ENCODE measurements at regions not wholly inside any gene's neighbourhood (a gene's known extent, or its start where the extent isn't known, plus 50 kb on each side); places are given as distances from the start of the nearest gene placed in this dataset.

GRCh38 chr5:97714424-97714823 is 531.4 kb upstream of the RIOK2 start:
- no peak overlapping the region for H2AK5ac ChIP-seq (ENCODE audit: low read depth, low read length)
- dilution Hi-C loops (cut with HindIII; ENCODE audit: low sequenced_read_pairs, unreplicated experiment) (no loop called here), intact Hi-C loops (cut with micrococcal nuclease) (no loop called here), in situ Hi-C loops (cut with MboI; ENCODE audit: low sequenced_read_pairs) (no loop called here)
- no peak overlapping the region for H3K56ac ChIP-seq (ENCODE audit: extremely low read depth, insufficient read depth, low read length)
- no peak overlapping the region for H2BK5ac ChIP-seq (ENCODE audit: low read depth, low read length, poor library complexity, severe bottlenecking)
- H3K9ac ChIP-seq (ENCODE audit: low read depth, low read length), result no peak overlapping the region
- H3K36me3 ChIP-seq (ENCODE audit: control insufficient read depth, insufficient read depth, low read length), result no peaks in the 10 kb centered on the region
- H3K18ac ChIP-seq (ENCODE audit: low read depth, low read length), result no peak overlapping the region
- H3K79me1 ChIP-seq (ENCODE audit: low read depth in 1 of 2, low read length in 2 of 2), result no peaks in the 10 kb centered on the region
- no peak overlapping the region for H2BK15ac ChIP-seq (ENCODE audit: low read depth, low read length)
- H3K27me3 ChIP-seq (ENCODE audit: control insufficient read depth, insufficient read depth, low read length), result no peaks in the 10 kb centered on the region
- no peak overlapping the region for H2BK20ac ChIP-seq (ENCODE audit: low read depth, low read length)
- H2AK9ac ChIP-seq (replicated peaks; ENCODE audit: low read depth, low read length, poor library complexity), result no peak overlapping the region
- ATAC-seq (ENCODE audit: low read depth), result no peak
- H4K91ac ChIP-seq (ENCODE audit: insufficient read depth, low read depth, low read length), result no peak overlapping the region
- H3K4me1 ChIP-seq (ENCODE audit: control insufficient read depth, insufficient read depth, low read length), result no peaks in the 10 kb centered on the region
- H3K27ac ChIP-seq (ENCODE audit: insufficient read depth, low read length), result no peak overlapping the region
- POLR2A ChIA-PET (ENCODE audit: unreplicated experiment), result no interaction called here
- no peak overlapping the region for H3K4me3 ChIP-seq (ENCODE audit: insufficient read depth, low read depth, low read length)
- BruUV-seq (replicated peaks), result no TSS peak
- no peak overlapping the region for H3K23ac ChIP-seq (ENCODE audit: low read depth, low read length)
- CTCF ChIA-PET, result no interaction called here
- H3K9me3 ChIP-seq (ENCODE audit: control insufficient read depth, insufficient read depth, low read length), result no peaks in the 10 kb centered on the region
- TF ChIP-seq, protein P1, sequence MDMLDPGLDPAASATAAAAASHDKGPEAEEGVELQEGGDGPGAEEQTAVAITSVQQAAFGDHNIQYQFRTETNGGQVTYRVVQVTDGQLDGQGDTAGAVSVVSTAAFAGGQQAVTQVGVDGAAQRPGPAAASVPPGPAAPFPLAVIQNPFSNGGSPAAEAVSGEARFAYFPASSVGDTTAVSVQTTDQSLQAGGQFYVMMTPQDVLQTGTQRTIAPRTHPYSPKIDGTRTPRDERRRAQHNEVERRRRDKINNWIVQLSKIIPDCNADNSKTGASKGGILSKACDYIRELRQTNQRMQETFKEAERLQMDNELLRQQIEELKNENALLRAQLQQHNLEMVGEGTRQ (IDR thresholded peaks at IDR 0.05; ENCODE audit: low read depth, low read length), result no peak
- TF ChIP-seq RAD21 (IDR thresholded peaks at IDR 0.05; ENCODE audit: low read length) (no peak), POLR2A (IDR thresholded peaks at IDR 0.05; ENCODE audit: low read depth, low read length) (no peak), NFE2L2 (IDR thresholded peaks at IDR 0.05; ENCODE audit: low read depth, low read length) (no peak), MXI1 (IDR thresholded peaks at IDR 0.05; ENCODE audit: borderline replicate concordance, low read depth, low read length) (no peak), FOS (IDR thresholded peaks at IDR 0.05; ENCODE audit: low read depth, low read length) (no peak), MAFK (IDR thresholded peaks at IDR 0.05; ENCODE audit: low read depth, low read length) (no peak), MAZ (IDR thresholded peaks at IDR 0.05; ENCODE audit: borderline replicate concordance, low read depth, low read length) (no peak)
- H3K4ac ChIP-seq (ENCODE audit: low read depth, low read length), result no peak overlapping the region
- H3K4me2 ChIP-seq (ENCODE audit: low read depth, low read length), result no peak overlapping the region
- no peak overlapping the region for H4K8ac ChIP-seq (ENCODE audit: low read depth in 2 of 2, low read length in 2 of 2)
- no peak overlapping the region for H4K5ac ChIP-seq (ENCODE audit: low read depth, low read length)
- no peak overlapping the region for H2BK120ac ChIP-seq (ENCODE audit: low read depth, low read length)
- DNase-seq, result no peak
- no peak overlapping the region for H2AFZ ChIP-seq (replicated peaks; ENCODE audit: low read length, poor library complexity)
- no peaks in the 10 kb centered on the region for H4K20me1 ChIP-seq (ENCODE audit: insufficient read depth, low read length)
- no peak overlapping the region for H3K14ac ChIP-seq (replicated peaks; ENCODE audit: low read depth, low read length)
- no peaks in the 10 kb centered on the region for H3K9me1 ChIP-seq (ENCODE audit: insufficient read depth, low read length)
